Keratinocyte (primary cell): ENCODE measurements at regions not wholly inside any gene's neighbourhood (a gene's known extent, or its start where the extent isn't known, plus 50 kb on each side); places are given as distances from the start of the nearest gene placed in this dataset.

ENCODE experiments used
- EZH2 ChIP-seq: IDR thresholded peaks from one replicate; pipeline ENCODE4 v1.6.1; 2012; ENCODE audit warnings: inconsistent platforms, mild to moderate bottlenecking, low read length, moderate library complexity
- TF ChIP-seq, protein P1 (sequence below), 3 experiments: IDR thresholded peaks in 1 of 3; conservative IDR thresholded peaks in 1 of 3; optimal IDR thresholded peaks in 1 of 3; 2 replicates in 2 of 3; 3 replicates in 1 of 3; pipeline versions ENCODE3 to v1.5.1; 2011; ENCODE audit warnings: low read length in 3 of 3, mild to moderate bottlenecking in 3 of 3, moderate library complexity in 2 of 3, control low read depth in 1 of 3, inconsistent platforms in 1 of 3; ENCODE audit not compliant: insufficient read depth in 2 of 3; ENCODE audit errors: extremely low read depth in 1 of 3

DNA sequence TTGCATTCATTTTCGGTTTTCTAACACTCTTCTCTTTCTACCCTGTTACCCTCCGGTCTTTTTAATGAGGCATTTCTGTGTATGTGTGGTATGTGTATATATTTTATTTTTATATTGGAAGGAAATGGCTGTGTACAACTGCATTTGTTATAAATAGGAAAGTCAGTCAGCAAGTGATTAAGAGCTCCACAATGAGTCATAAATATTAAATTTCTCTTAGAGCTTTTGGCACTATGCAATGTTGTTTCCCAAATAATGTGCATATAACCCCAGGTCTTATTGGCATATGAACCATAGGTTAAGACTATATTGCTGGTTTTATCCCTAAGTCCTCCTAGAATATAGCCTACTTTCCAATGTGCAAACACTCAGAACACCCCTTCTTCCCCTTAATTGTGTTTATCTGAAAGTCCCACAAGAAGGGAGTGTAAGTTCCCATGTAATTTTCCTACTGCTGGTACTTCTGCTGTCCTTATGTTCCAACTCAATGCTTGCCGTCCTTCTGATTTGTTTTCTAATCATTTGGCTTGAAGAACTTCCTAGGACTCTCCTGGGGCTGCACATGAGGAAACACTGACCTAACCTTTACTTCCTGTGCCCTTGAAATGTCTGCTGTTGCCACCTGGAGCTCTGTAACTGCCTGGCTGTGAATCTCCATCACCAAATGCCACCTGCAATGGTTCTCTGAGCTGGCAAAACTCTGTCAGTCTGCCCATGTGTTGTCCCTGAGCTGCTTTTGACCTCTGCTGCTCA, 65.5 kb upstream of the PCSK5 start:
- TF ChIP-seq, protein P1, sequence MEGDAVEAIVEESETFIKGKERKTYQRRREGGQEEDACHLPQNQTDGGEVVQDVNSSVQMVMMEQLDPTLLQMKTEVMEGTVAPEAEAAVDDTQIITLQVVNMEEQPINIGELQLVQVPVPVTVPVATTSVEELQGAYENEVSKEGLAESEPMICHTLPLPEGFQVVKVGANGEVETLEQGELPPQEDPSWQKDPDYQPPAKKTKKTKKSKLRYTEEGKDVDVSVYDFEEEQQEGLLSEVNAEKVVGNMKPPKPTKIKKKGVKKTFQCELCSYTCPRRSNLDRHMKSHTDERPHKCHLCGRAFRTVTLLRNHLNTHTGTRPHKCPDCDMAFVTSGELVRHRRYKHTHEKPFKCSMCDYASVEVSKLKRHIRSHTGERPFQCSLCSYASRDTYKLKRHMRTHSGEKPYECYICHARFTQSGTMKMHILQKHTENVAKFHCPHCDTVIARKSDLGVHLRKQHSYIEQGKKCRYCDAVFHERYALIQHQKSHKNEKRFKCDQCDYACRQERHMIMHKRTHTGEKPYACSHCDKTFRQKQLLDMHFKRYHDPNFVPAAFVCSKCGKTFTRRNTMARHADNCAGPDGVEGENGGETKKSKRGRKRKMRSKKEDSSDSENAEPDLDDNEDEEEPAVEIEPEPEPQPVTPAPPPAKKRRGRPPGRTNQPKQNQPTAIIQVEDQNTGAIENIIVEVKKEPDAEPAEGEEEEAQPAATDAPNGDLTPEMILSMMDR (optimal IDR thresholded peaks at IDR 0.05 in 1 of 3, IDR thresholded peaks at IDR 0.05 in 1 of 3, conservative IDR thresholded peaks at IDR 0.05 in 1 of 3; ENCODE audit: extremely low read depth in 1 of 3, insufficient read depth in 2 of 3, low read length in 3 of 3) = no peak
- no peak for TF ChIP-seq EZH2
